Type B pancreatic cell (in vitro differentiated cells): ENCODE measurements at regions not wholly inside any gene's neighbourhood (a gene's known extent, or its start where the extent isn't known, plus 50 kb on each side); places are given as distances from the start of the nearest gene placed in this dataset.

Experiments
- DNase-seq: peaks from one replicate; pipeline ENCODE4 v3.0.0; 2021; ENCODE audit warnings: mixed read lengths; ENCODE audit not compliant: unreplicated experiment; ENCODE audit errors: extremely low spot score
- H3K27ac Mint-ChIP-seq: 2 replicates; pipeline ENCODE4 v1.8.0; 2021; ENCODE audit warnings: mild to moderate bottlenecking, mixed read lengths
- H3K27me3 Mint-ChIP-seq: 2 replicates; pipeline ENCODE4 v1.8.0; 2021; ENCODE audit warnings: mixed read lengths
- H3K36me3 Mint-ChIP-seq: 2 replicates; pipeline ENCODE4 v1.8.0; 2021; ENCODE audit warnings: mixed read lengths
- H3K4me1 Mint-ChIP-seq: one replicate; pipeline ENCODE4 v1.8.0; 2021; ENCODE audit warnings: mixed read lengths; ENCODE audit not compliant: unreplicated experiment
- H3K4me3 Mint-ChIP-seq: 2 replicates; pipeline ENCODE4 v1.8.0; 2021; ENCODE audit warnings: mild to moderate bottlenecking, mixed read lengths
- H3K9me3 Mint-ChIP-seq: 2 replicates; pipeline ENCODE4 v1.8.0; 2021; ENCODE audit warnings: mixed read lengths
- TF ChIP-seq, protein P1 (sequence below): fragments of 200-600 bp; sonication (generic); conservative IDR thresholded peaks from 2 replicates; pipeline ENCODE4 v1.5.0; 2021; ENCODE audit warnings: antibody characterized with exemption, mild to moderate bottlenecking

- Mint-ChIP-seq H3K36me3 (no peaks in the 10 kb centered on the region), H3K27me3 (no peaks in the 10 kb centered on the region), H3K9me3 (no peaks in the 10 kb centered on the region), H3K4me1 (peaks cover 41% of the 10 kb centered on the region), H3K27ac (no peak overlapping the region), H3K4me3 (peak overlapping the region; percentile 6)
- DNase-seq, result no peak
- TF ChIP-seq, protein P1, sequence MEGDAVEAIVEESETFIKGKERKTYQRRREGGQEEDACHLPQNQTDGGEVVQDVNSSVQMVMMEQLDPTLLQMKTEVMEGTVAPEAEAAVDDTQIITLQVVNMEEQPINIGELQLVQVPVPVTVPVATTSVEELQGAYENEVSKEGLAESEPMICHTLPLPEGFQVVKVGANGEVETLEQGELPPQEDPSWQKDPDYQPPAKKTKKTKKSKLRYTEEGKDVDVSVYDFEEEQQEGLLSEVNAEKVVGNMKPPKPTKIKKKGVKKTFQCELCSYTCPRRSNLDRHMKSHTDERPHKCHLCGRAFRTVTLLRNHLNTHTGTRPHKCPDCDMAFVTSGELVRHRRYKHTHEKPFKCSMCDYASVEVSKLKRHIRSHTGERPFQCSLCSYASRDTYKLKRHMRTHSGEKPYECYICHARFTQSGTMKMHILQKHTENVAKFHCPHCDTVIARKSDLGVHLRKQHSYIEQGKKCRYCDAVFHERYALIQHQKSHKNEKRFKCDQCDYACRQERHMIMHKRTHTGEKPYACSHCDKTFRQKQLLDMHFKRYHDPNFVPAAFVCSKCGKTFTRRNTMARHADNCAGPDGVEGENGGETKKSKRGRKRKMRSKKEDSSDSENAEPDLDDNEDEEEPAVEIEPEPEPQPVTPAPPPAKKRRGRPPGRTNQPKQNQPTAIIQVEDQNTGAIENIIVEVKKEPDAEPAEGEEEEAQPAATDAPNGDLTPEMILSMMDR, result no peak
Measured at GRCh38 chr2:66324909-66325528, 109.9 kb upstream of the MEIS1 start.

DNA sequence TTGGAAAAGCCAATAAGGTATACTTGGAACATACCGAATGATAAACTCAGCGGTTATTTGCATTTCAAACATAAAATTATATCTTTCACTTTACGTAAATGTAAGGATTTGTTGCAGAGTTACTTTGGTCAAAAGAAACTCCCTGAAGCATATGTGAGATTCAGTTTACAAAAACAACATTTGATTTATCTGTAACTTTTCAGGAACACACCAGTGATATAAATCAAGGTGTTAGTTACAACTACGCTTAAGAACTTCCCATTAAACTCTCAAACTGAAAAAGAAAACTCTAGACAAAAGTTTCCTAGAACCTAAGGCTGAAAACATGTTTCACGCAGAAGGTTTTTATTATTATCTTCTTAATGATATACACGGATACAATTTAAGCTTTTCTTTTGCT is 110.6 kb upstream of the MEIS1 start:
- no peak overlapping the region for H3K4me3 Mint-ChIP-seq
- peak overlapping the region; percentile 63 for H3K27ac Mint-ChIP-seq

DNA sequence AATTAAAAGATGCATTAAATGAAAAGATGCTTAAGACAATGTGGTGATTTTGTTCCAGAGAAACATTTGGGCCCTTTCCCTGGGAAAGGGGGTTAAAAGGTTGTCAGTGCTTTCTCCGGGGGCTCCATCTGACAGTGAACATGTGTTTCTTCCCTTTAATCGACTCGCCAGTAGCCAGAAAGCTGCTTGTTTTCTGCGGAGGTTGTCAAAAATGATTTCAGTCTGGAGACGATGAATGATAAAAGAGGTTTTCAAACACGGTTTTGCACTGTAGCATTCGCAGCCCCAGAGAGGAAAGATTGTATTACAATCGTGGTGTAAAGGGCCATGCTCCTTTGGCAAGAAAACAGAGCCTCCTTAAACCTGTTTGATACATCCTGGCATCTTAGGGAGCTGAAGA is 111.5 kb upstream of the MEIS1 start:
- TF ChIP-seq, protein P1, result no peak
- DNase-seq, result no peak
- Mint-ChIP-seq H3K4me3 (peak overlapping the region; percentile 35), H3K27ac (peak overlapping the region; percentile 42), H3K4me1 (peaks cover 38% of the 10 kb centered on the region), H3K9me3 (no peaks in the 10 kb centered on the region), H3K36me3 (no peaks in the 10 kb centered on the region), H3K27me3 (no peaks in the 10 kb centered on the region)

More for the DNA sequence above, 110.6 kb upstream of the MEIS1 start:
- H3K27me3 Mint-ChIP-seq, result no peaks in the 10 kb centered on the region
- H3K9me3 Mint-ChIP-seq, result no peaks in the 10 kb centered on the region
- no peaks in the 10 kb centered on the region for H3K36me3 Mint-ChIP-seq
- peaks cover 38% of the 10 kb centered on the region for H3K4me1 Mint-ChIP-seq
- TF ChIP-seq, protein P1, result no peak
- no peak for DNase-seq

DNA sequence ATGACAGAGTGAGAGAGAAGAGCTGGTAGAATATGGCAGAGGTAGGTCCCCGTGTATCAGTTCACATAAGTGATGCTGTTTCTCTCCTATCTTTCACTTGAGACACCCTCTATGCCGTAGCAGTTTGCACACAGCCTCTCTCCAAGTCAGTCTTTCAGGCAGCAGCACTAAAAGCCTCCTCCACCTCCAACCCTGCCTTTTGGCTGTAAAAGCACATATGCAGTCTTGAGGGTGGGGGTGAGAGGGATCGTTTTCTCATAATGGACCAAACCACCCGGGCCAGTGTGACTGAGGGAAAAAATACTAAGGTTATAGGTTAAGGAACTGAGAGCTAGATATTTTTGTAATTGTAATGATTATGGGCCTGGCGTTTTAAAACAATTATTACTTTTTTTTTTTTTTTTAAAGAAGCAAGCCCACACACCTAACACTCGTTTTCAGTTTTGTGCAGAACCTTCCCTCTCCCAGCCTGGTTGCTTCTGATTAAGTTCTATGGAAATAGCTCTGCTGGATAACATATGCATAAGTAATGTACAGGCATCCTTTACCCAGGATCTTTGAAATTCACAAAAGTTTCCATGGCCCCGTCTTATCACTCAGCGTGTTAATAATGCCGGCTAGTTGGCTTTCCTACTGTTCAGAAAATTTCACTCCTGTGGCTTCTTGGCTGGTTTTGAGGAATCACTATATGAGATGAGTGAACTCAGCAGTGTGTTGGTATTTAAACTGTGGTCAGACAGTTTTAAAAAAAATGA is 112.2 kb upstream of the MEIS1 start:
- TF ChIP-seq, protein P1, result no peak
- Mint-ChIP-seq H3K27ac (peak overlapping the region; percentile 42), H3K4me1 (peaks cover 45% of the 10 kb centered on the region), H3K4me3 (peak overlapping the region; percentile 48), H3K36me3 (no peaks in the 10 kb centered on the region), H3K27me3 (no peaks in the 10 kb centered on the region), H3K9me3 (no peaks in the 10 kb centered on the region)
- DNase-seq, result no peak

DNA sequence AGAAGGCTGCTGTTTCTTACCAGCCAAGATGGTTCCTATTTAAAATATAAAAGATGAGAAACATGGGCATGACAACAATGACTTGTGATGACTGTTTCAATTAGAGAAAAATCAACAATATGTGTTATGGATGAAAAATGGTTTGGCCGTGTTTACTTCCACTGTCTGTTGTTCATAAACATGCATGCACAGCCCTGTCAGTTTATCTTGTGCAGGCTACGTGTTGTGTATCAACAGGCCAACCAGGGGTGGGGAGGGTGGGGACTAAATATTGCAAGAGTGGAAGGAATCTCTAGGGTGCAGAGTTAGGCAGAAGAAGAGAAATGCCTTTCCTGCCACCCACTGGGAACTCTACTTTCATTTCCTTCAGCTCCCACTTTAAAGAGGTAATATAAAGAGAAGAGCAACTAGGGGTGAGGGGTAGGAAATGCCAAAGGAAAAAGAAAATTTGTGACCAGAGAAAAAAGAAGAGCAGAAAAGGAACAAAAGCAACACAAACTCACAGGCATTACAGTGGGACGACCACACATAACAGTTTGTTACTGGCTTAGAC is 116.8 kb upstream of the MEIS1 start:
- peaks cover 24% of the 10 kb centered on the region for H3K4me1 Mint-ChIP-seq
- no peaks in the 10 kb centered on the region for H3K36me3 Mint-ChIP-seq
- no peak for DNase-seq
- H3K9me3 Mint-ChIP-seq, result no peaks in the 10 kb centered on the region
- H3K4me3 Mint-ChIP-seq, result no peak overlapping the region
- TF ChIP-seq, protein P1, result no peak
- peak overlapping the region; percentile 60 for H3K27ac Mint-ChIP-seq
- no peaks in the 10 kb centered on the region for H3K27me3 Mint-ChIP-seq
